H9 (cell line): ENCODE measurements at regions not wholly inside any gene's neighbourhood (a gene's known extent, or its start where the extent isn't known, plus 50 kb on each side); places are given as distances from the start of the nearest gene placed in this dataset.

ENCODE experiments used
- DNase-seq: peaks from one replicate; pipeline ENCODE4 v3.0.0-alpha.2; 2017
- H2AFZ ChIP-seq: one replicate; pipeline ENCODE4 v1.6.1; 2013; ENCODE audit warnings: mild to moderate bottlenecking, low read length, control low read depth, moderate library complexity
- H2AK5ac ChIP-seq: 2 replicates; pipeline ENCODE4 v1.6.1; 2013; ENCODE audit warnings: low read length, control low read depth, mixed read lengths; ENCODE audit not compliant: insufficient read length
- H2BK120ac ChIP-seq: one replicate; pipeline ENCODE4 v1.6.1; 2013; ENCODE audit warnings: low read depth, mild to moderate bottlenecking, low read length, control low read depth, inconsistent platforms; ENCODE audit not compliant: poor library complexity, severe bottlenecking
- H2BK12ac ChIP-seq: 2 replicates; pipeline ENCODE4 v1.6.1; 2013; ENCODE audit warnings: low read length, control low read depth, mixed read lengths, low read depth; ENCODE audit not compliant: insufficient read length
- H2BK15ac ChIP-seq: 2 replicates; pipeline ENCODE4 v1.6.1; 2013; ENCODE audit warnings: low read depth, low read length, control low read depth
- H2BK20ac ChIP-seq: one replicate; pipeline ENCODE4 v1.6.1; 2013; ENCODE audit warnings: low read depth, mild to moderate bottlenecking, low read length, control low read depth, inconsistent platforms; ENCODE audit not compliant: poor library complexity, severe bottlenecking
- H2BK5ac ChIP-seq: 2 replicates; pipeline ENCODE4 v1.6.1; 2013; ENCODE audit warnings: low read length, control low read depth, mixed read lengths; ENCODE audit not compliant: insufficient read length
- H3K14ac ChIP-seq: 2 replicates; pipeline ENCODE4 v1.6.1; 2013; ENCODE audit warnings: low read length, control low read depth; ENCODE audit not compliant: insufficient read depth
- H3K18ac ChIP-seq: 2 replicates; pipeline ENCODE4 v1.6.1; 2013; ENCODE audit warnings: low read depth, mild to moderate bottlenecking, mixed read lengths, low read length, control low read depth; ENCODE audit not compliant: insufficient read length
- H3K23ac ChIP-seq: 2 replicates; pipeline ENCODE4 v1.6.1; 2013; ENCODE audit warnings: low read length, control low read depth, mixed read lengths, low read depth; ENCODE audit not compliant: insufficient read length
- H3K23me2 ChIP-seq: 2 replicates; pipeline ENCODE4 v1.6.1; 2013; ENCODE audit warnings: low read depth, mild to moderate bottlenecking, mixed read lengths, low read length, control low read depth; ENCODE audit not compliant: insufficient read length, poor library complexity, severe bottlenecking
- H3K27ac ChIP-seq: 2 replicates; pipeline ENCODE4 v1.5.1; 2013; ENCODE audit warnings: low read length, control low read depth, mixed read lengths, low read depth; ENCODE audit not compliant: insufficient read length
- H3K27me3 ChIP-seq: 2 replicates; pipeline ENCODE4 v1.6.1; 2013; ENCODE audit warnings: low read length, control low read depth, inconsistent platforms; ENCODE audit not compliant: insufficient read depth
- H3K4ac ChIP-seq: 2 replicates; pipeline ENCODE4 v1.6.1; 2013; ENCODE audit warnings: low read depth, mild to moderate bottlenecking, control low read depth, inconsistent platforms, low read length, moderate library complexity
- H3K4me1 ChIP-seq: 2 replicates; pipeline ENCODE4 v1.6.1; 2013; ENCODE audit warnings: low read length, control low read depth, inconsistent platforms; ENCODE audit not compliant: insufficient read depth
- H3K4me2 ChIP-seq: 2 replicates; pipeline ENCODE4 v1.6.1; 2013; ENCODE audit warnings: low read length, control low read depth, mixed read lengths; ENCODE audit not compliant: insufficient read length, insufficient read depth
- H3K56ac ChIP-seq: 2 replicates; pipeline ENCODE4 v1.6.1; 2013; ENCODE audit warnings: low read depth, mild to moderate bottlenecking, mixed read lengths, low read length, control low read depth; ENCODE audit not compliant: insufficient read length
- H3K79me1 ChIP-seq: 2 replicates; pipeline ENCODE4 v1.6.1; 2013; ENCODE audit warnings: low read depth, mild to moderate bottlenecking, moderate library complexity, low read length, control low read depth, inconsistent platforms; ENCODE audit not compliant: insufficient read depth, poor library complexity, severe bottlenecking
- H3K79me2 ChIP-seq: 2 replicates; pipeline ENCODE4 v1.6.1; 2013; ENCODE audit warnings: low read length, control low read depth, inconsistent platforms; ENCODE audit not compliant: insufficient read depth
- H3K9ac ChIP-seq: 2 replicates; pipeline ENCODE4 v1.6.1; 2013; ENCODE audit warnings: low read length, control low read depth, mixed read lengths; ENCODE audit not compliant: insufficient read length; ENCODE audit errors: extremely low read depth
- H3K9me3 ChIP-seq: one replicate; pipeline ENCODE4 v1.6.1; 2013; ENCODE audit warnings: low read depth, low read length, inconsistent platforms; ENCODE audit not compliant: control insufficient read depth
- H3T11ph ChIP-seq: one replicate; pipeline ENCODE4 v1.6.1; 2013; ENCODE audit warnings: mild to moderate bottlenecking, low read length, control low read depth, inconsistent platforms
- H4K20me1 ChIP-seq: one replicate; pipeline ENCODE4 v1.6.1; 2013; ENCODE audit not compliant: control insufficient read depth, insufficient read length, insufficient read depth
- H4K5ac ChIP-seq: 2 replicates; pipeline ENCODE4 v1.6.1; 2013; ENCODE audit warnings: low read depth, mild to moderate bottlenecking, mixed read lengths, low read length, control low read depth; ENCODE audit not compliant: insufficient read length
- H4K8ac ChIP-seq: replicated peaks from 2 replicates; pipeline ENCODE4 v1.6.1; 2013; ENCODE audit warnings: low read length, control low read depth, mixed read lengths, low read depth; ENCODE audit not compliant: insufficient read length
- H4K91ac ChIP-seq: 2 replicates; pipeline ENCODE4 v1.6.1; 2013; ENCODE audit warnings: low read depth, mild to moderate bottlenecking, moderate library complexity, mixed read lengths, low read length, control low read depth; ENCODE audit not compliant: insufficient read length
- H3K27ac Mint-ChIP-seq, 3 experiments: 2 replicates in 2 of 3; 3 replicates in 1 of 3; pipeline ENCODE4 v1.8.0; 2020 to 2021; ENCODE audit warnings: mixed read lengths in 3 of 3, mild to moderate bottlenecking in 1 of 3, moderate library complexity in 1 of 3
- H3K27me3 Mint-ChIP-seq: 2 replicates; pipeline ENCODE4 v1.8.0; 2021; ENCODE audit warnings: low read depth, mild to moderate bottlenecking, moderate library complexity, mixed read lengths
- H3K36me3 Mint-ChIP-seq, 3 experiments: 2 replicates in 2 of 3; 3 replicates in 1 of 3; pipeline ENCODE4 v1.8.0; 2020 to 2021; ENCODE audit warnings: low read depth in 3 of 3, mixed read lengths in 3 of 3; ENCODE audit not compliant: insufficient read depth in 1 of 3
- H3K4me1 Mint-ChIP-seq, 2 experiments: 2 replicates each; pipeline ENCODE4 v1.8.0; 2020; ENCODE audit warnings: mixed read lengths in 2 of 2
- H3K4me3 Mint-ChIP-seq, 2 experiments: 2 replicates in 1 of 2; 3 replicates in 1 of 2; pipeline ENCODE4 v1.8.0; 2020 to 2021; ENCODE audit warnings: mild to moderate bottlenecking in 2 of 2, mixed read lengths in 2 of 2, moderate library complexity in 1 of 2
- H3K9me3 Mint-ChIP-seq, 2 experiments: 2 replicates in 1 of 2; 3 replicates in 1 of 2; pipeline ENCODE4 v1.8.0; 2020; ENCODE audit warnings: mild to moderate bottlenecking in 2 of 2, mixed read lengths in 2 of 2, moderate library complexity in 1 of 2
- CTCF ChIP-seq: fragments of 200-600 bp; sonication (generic); conservative IDR thresholded peaks from 3 replicates; pipeline ENCODE4 v1.8.0; 2021; ENCODE audit warnings: antibody characterized with exemption, mild to moderate bottlenecking
- WGBS: extraction: QIAGEN DNeasy Blood & Tissue Kit; methylation state at CpG from one replicate; pipeline ENCODE4 v1.1.7; 2013; ENCODE audit warnings: missing lambda C conversion rate, low lambda C conversion rate, mixed read lengths; ENCODE audit not compliant: insufficient read length; ENCODE audit errors: extremely low coverage; 5-methylcytosine and 5-hydroxymethylcytosine counted together

GRCh38 chr3:182644013-182644412, 149.3 kb upstream of the ATP11B start:
- TF ChIP-seq CTCF: no peak
- WGBS: no CpG with 5 or more reads among the region's 3 CpGs
- H3K4me3 Mint-ChIP-seq: no peak overlapping the region

More at GRCh38 chr3:182644013-182644412, 149.3 kb upstream of the ATP11B start:
- H4K91ac ChIP-seq: no peak overlapping the region
- no peak overlapping the region for H3K56ac ChIP-seq
- H3K79me1 ChIP-seq: no peaks in the 10 kb centered on the region
- H4K20me1 ChIP-seq: no peaks in the 10 kb centered on the region
- no peaks in the 10 kb centered on the region for H3K27me3 ChIP-seq
- no peak overlapping the region for H3K23ac ChIP-seq
- H3K9me3 ChIP-seq: no peaks in the 10 kb centered on the region
- no peak for DNase-seq
- H2BK5ac ChIP-seq: no peak overlapping the region
- H2BK12ac ChIP-seq: no peak overlapping the region
- H2BK120ac ChIP-seq: no peak overlapping the region
- H4K5ac ChIP-seq: no peak overlapping the region
- no peak overlapping the region for H3K4ac ChIP-seq
- no peak overlapping the region for H4K8ac ChIP-seq
- Mint-ChIP-seq H3K36me3 (peaks cover 0 to 5% (median 0%) of the 10 kb centered on the region in 3 experiments; a peak in 2 of 7 replicates), H3K4me1 (peaks cover 3 to 4% of the 10 kb centered on the region in 2 experiments; a peak in 3 of 4 replicates), H3K9me3 (peaks cover 2 to 4% of the 10 kb centered on the region in 2 experiments; a peak in 2 of 5 replicates), H3K27ac (no peak overlapping the region), H3K27me3 (no peaks in the 10 kb centered on the region; the same call in none of the 2 replicates)
- H3K18ac ChIP-seq: no peak overlapping the region
- H3T11ph ChIP-seq: no peak overlapping the region
- no peaks in the 10 kb centered on the region for H3K23me2 ChIP-seq
- H3K27ac ChIP-seq: no peak overlapping the region
- H2AK5ac ChIP-seq: no peak overlapping the region
- no peak overlapping the region for H2AFZ ChIP-seq
- no peak overlapping the region for H3K9ac ChIP-seq
- no peak overlapping the region for H2BK20ac ChIP-seq
- no peaks in the 10 kb centered on the region for H3K79me2 ChIP-seq
- no peaks in the 10 kb centered on the region; the same call in 1 of the 2 replicates for H3K4me1 ChIP-seq
- no peak overlapping the region for H3K14ac ChIP-seq
- H2BK15ac ChIP-seq: no peak overlapping the region
- H3K4me2 ChIP-seq: no peak overlapping the region
